Neural progenitor cell (in vitro differentiated cells): ENCODE measurements at regions not wholly inside any gene's neighbourhood (a gene's known extent, or its start where the extent isn't known, plus 50 kb on each side); places are given as distances from the start of the nearest gene placed in this dataset.

ENCODE experiments used
- CTCF ChIP-seq: fragments of 200-600 bp; sonication (generic); IDR thresholded peaks from 2 replicates; pipeline ENCODE4 v1.5.1; 2017; ENCODE audit warnings: antibody characterized with exemption, mild to moderate bottlenecking
- EZH2 ChIP-seq: fragments of 200-600 bp; sonication (generic); IDR thresholded peaks from 2 replicates; pipeline ENCODE4 v1.6.1; 2017; ENCODE audit warnings: antibody characterized with exemption, mild to moderate bottlenecking, moderate library complexity

DNA sequence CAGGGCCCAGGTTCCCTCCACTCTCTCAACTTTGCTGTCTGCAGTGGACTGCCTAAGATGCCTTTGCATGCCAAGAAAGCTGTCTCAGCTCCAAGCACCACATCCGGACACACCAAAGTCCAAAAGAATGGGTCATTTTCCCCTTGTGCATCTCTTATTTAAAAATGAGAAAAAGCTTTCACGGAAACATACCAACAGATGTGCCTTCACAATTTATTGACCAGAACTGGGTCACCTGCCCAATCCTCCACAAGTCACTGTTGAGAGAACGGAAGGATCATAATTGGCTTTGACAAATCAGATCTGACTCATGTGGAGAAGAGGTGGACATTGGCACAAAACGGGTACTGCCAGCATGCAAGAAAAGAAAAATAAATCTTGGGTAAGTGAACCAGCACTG, 258.3 kb downstream of the SNX13 start:
- no peak for TF ChIP-seq CTCF
- no peak for TF ChIP-seq EZH2
